GM18511 (cell line): ENCODE measurements at regions not wholly inside any gene's neighbourhood (a gene's known extent, or its start where the extent isn't known, plus 50 kb on each side); places are given as distances from the start of the nearest gene placed in this dataset.
"Not testable (repeated sequence)": the region's sequence is repeated elsewhere in the genome, so short reads cannot be mapped to it uniquely, and the experiment has no call there.

Source experiments
- ATAC-seq: cut with Tn5 transposase; IDR thresholded peaks from one replicate; pipeline ENCODE4 v1.9.1; 2021; ENCODE audit warnings: mild to moderate bottlenecking, moderate library complexity; ENCODE audit not compliant: unreplicated experiment

DNA sequence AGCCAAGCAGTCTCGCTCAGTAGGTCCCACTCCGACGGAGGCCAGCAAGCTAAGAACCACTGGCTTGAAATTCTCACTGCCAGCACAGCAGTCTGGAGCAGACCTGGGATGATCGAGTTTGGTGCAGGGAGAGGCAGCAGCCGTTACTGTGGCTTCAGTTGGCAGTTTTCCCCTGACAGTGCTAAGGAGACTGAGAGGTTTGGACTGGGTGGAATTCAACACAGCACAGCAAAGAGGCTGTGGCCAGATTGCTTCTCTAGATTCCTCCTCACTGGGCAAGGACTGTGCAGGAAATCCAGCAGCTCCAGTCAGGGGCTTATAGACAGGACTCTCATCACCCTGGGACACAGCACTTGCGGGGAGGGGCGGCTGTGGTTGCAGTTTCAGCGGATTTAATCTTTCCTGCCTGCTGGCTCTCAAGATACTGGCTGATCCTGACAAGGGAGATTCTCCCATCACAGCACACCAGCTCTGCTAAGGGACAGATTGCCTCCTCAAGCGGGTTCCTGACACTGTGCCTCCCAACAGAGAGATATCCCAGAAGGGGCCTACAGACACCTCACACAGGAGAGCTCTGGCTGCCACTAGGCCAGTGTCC, 122.1 kb downstream of the YIPF5 start:
- no peak for ATAC-seq

DNA sequence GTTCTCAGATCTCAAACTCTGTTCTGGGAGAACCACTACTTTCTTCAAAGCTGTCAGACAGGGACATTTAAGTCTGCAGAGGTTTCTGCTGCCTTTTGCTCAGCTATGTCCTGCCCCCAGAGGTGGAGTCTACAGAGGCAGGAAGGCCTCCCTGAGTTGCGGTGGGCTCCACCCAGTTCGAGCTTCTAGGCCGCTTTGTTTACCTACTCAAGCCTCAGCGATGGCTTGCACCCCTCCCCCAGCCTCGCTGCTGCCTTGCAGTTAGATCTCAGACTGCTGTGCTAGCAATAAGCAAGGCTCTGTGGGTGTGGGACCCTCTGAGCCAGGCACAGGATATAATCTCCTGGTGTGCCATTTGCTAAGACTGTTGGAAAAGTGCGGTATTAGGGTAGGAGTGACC, 115.1 kb downstream of the YIPF5 start:
- not testable (repeated sequence) for ATAC-seq

GRCh38 chr5:144060091-144060490, 110.4 kb downstream of the YIPF5 start:
- ATAC-seq, result not testable (repeated sequence)

DNA sequence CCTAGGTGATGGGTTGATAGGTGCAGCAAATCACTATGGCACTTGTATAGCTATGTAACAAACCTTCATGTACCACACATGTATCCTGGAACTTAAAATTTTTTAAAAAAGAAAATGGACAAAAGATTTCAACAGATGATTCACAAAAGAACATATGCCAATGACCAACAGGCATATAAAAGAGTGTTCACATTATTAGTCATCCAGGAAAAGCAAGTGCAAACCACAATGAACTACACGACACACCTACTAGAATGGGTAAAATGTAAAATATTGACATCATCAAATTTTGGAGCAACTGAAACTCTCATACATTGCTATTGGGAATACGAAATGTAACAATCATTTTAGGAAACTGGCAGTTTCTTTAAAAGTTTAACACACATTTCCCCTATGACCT, 109.9 kb downstream of the YIPF5 start:
- no peak for ATAC-seq

- no peak for ATAC-seq
Observed at GRCh38 chr5:144065786-144066185, 104.7 kb downstream of the YIPF5 start.

GRCh38 chr5:144072518-144072927, 97.9 kb downstream of the YIPF5 start:
- ATAC-seq, result no peak

DNA sequence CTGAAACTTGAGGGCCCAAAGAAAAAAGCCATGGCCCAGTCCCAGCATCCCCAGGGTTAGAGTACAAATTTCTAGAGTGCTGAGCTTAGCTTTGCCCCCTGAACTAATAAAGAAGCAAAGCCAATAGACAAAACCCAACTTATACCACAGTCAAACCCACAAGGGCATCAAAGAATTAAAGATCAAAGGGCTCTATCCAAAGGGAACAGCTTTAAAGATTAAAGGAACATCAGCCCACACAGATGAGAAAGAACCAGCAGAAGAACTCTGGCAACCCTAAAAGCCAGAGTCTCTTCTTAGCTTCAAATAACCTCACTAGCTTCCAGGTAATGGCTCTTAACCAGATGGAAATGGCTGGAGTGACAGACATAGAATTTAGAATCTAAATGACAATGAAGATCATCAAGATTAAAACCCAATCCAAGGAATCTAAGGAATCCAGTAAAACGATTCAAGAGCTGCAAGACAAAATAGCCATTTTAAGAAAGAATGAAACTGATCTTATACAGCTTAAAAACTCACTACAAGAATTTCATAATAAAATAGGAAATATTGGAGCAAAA, 93.9 kb downstream of the YIPF5 start:
- no peak for ATAC-seq

DNA sequence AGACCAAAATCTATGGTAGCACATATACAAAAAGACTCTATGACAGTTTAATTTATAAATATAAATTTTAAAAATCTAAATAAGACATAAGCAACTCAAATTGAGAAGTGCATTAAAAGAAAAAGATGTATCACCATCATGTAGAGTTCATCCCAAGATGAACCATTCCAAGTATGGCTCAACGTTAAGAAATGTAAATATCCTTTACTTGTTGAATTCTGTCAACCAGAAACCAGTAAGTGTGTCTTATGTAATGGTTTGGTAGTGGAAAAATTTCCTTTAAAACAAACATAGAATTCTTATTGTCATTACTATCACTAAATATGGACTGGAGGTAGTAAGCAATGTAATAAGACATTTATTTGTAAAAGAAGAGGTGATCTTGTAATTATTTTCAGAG, 87.3 kb downstream of the YIPF5 start:
- no peak for ATAC-seq

- no peak for ATAC-seq
Observed at GRCh38 chr5:144084971-144085370, 85.5 kb downstream of the YIPF5 start.

DNA sequence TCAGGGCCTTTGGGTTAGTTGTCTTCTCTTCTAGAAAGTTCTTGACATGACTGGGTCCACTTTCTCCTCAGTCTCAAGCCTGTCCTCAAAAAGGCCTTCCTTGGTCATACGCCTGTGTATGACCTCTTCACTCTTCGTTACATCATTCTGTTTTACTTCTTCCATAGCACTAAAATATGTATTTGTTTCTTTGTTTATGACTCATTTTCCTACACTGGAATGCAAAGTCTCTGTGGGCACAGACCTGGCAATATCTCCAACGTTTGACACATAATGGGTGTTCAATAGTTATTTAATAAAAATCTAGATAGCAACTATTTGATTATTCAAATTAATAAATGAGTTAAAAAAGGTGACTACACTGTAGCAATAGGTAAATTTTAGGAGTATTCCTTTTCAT, 85.1 kb downstream of the YIPF5 start:
- ATAC-seq, result no peak

DNA sequence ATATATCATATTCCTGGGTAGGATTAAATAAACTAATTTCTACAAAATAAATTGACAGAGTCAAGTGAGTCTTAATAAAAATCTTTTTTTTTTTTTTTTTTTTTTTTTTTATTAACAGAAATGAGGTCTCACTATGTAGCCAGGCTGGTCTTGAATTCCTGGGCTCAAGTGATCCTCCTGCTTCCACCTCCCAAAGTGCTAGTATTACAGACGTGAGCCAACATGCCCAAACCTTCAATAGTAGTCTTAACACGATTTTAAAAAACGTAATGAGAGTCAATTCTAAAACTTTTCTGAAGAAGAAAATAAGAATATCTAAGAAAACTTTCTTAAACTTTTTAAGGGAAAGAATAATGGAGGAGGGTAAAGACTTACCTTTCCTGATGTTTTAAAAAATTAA, 84.2 kb downstream of the YIPF5 start:
- no peak for ATAC-seq

GRCh38 chr5:144087576-144087975, 82.9 kb downstream of the YIPF5 start:
- ATAC-seq, result no peak

- no peak for ATAC-seq
Observed at GRCh38 chr5:144088206-144089064, 82.0 kb downstream of the YIPF5 start.

DNA sequence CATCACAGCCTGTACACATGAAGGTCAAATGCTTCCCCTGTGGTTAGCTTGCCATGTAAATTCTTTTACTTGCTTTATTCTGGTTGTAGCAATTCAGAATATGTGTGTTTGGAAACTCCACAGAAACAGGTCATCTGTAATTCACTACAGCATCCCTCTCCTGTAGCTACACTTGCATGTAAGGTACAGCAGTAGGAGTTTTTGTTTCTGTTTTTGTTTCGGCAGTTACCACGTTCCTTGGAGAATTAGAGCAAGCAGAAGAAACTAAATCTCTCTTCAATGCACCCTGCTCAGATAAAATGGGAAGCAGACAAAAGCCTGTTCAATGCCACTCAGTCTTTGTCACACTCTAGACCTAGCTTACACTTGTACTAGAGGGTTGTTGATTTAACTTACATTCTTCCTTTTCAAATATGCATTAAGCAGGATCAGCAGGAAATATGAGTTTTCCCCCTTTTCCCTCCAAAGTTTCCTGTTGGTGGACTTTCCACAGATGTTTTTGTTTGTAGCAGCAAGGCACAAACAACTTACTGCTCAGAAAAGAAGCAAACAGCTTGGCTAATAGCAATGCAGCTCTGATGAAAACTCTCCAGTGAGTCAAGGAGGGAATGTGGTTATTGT, 80.9 kb downstream of the YIPF5 start:
- ATAC-seq, result peak; percentile 73

DNA sequence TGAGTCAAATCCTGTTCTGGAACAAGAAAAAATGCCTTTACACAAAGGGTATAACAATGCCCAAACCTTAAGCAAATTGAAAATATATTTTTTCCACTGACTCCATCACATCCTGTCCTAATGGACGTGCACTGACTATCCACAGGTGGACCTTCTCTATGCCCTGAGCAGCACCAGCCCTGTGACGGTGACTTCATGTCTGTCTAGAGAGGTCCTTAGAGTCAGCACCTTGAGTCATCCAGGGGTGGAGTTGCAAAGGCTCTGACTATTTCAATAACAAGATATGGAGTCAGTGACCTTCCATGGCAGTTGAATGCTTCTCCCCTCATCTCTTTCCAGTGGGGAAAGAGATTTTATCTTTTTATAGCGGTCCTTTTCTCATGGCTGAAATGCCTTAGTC, 78.0 kb downstream of the YIPF5 start:
- ATAC-seq, result no peak

GRCh38 chr5:144093400-144093799, 77.1 kb downstream of the YIPF5 start:
- no peak for ATAC-seq

GRCh38 chr5:144093868-144094267, 76.6 kb downstream of the YIPF5 start:
- ATAC-seq, result no peak

DNA sequence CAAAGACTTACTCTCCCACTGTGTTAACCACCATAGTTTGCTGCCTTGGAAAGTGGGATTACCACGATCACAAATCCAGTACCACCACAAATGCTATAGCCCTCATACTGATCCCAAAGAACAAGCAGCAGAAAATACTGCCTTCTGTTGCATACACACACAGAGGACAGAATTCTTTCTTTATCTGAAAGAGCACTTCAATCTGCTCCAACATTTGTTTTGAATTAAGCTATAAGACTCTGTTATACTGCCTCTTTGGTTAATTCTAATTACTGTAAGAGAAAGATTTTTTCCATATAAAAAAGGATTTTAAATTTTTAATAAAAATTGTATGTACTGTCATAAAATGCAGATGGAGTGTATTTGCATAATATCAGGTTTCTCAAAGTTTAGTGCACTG, 69.8 kb downstream of the YIPF5 start:
- no peak for ATAC-seq

DNA sequence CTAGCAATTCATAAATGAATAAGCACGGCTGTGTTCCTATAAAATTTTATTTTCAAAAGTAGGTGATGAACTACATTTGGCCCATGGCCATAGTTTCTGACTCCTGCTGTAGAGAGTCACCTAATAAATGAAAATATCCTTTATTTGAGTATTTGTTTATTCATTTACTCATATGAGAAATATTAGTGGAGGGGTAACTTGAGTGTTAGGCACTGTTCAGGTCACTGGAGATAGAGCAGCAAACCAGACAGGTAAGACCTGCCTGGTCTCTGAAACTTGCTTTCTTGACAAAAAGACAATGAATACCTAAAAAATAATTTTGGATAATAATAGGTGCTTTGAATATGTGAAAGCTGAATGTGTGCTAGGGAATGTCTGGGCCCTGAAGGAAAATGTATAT, 68.8 kb downstream of the YIPF5 start:
- no peak for ATAC-seq

DNA sequence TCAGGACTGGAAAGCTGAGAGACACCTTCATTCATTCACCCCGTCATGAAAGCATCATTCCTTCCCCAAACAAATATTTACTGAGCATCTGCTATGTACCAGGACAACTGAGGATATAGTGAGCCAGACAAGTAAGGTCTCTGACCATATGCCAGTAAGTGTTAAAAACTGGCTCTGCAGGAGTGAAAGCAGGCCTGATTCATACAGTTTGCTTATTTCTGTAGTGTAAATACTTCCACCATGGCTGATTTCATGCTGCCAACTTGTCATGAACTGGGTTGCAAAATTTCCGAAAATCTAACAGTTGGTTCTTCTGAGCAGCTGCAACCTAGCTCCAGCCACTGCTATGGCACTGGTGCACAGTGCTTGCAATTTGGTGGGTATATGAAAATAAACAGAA, 68.1 kb downstream of the YIPF5 start:
- ATAC-seq, result no peak

DNA sequence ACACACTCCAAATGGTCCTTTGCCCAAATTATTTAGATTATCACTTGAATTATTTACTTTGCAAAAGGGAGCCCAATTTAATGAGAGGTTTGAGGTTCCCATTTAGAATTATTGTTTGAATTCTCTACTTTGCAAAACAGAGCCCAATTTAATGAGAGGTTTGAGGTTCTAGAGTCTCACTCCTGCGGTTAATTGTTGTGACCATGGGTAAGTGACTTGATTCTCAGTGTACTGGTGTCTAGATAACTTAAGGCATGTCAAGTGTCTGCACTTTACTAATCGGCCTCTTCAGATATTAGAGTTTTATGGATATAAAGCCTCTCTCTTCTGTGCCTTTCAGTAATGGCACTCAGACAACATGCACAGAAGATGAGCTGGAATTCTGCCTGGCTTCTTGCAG, 67.5 kb downstream of the YIPF5 start:
- ATAC-seq, result no peak
